WTC11 (cell line): ENCODE measurements at regions not wholly inside any gene's neighbourhood (a gene's known extent, or its start where the extent isn't known, plus 50 kb on each side); places are given as distances from the start of the nearest gene placed in this dataset.

Experiments
- ATAC-seq: fragments of 200-7000 bp; cut with Tn5 transposase; 2 replicates; pipeline ENCODE4 v1.10.0; 2021; ENCODE audit warnings: mild to moderate bottlenecking, moderate library complexity
- CTCF ChIA-PET: fragments of 300-600 bp; sonication (Branson Sonifier 250); formaldehyde crosslinking; loops from one replicate; lab custom pipeline; 2021; ENCODE audit warnings: antibody characterized with exemption; lab: Charles Lee
- POLR2A ChIA-PET: fragments of 350-600 bp; sonication (Branson Sonifier 250); formaldehyde crosslinking; loops from one replicate; lab custom pipeline; 2021; ENCODE audit warnings: antibody characterized with exemption; lab: Charles Lee
- DNase-seq: peaks from one replicate; pipeline ENCODE4 v3.0.0; 2021; ENCODE audit warnings: low spot score
- H3K27ac Mint-ChIP-seq: 2 replicates; pipeline ENCODE4 v1.8.0; 2021; ENCODE audit warnings: mixed read lengths
- H3K27me3 Mint-ChIP-seq: 2 replicates; pipeline ENCODE4 v1.8.0; 2021; ENCODE audit warnings: low read depth, mild to moderate bottlenecking, moderate library complexity, mixed read lengths
- H3K36me3 Mint-ChIP-seq: 2 replicates; pipeline ENCODE4 v1.8.0; 2021; ENCODE audit warnings: mixed read lengths
- H3K4me1 Mint-ChIP-seq: 2 replicates; pipeline ENCODE4 v1.8.0; 2022; ENCODE audit warnings: mixed read lengths
- H3K4me3 Mint-ChIP-seq: 2 replicates; pipeline ENCODE4 v1.8.0; 2021; ENCODE audit warnings: mild to moderate bottlenecking, moderate library complexity, mixed read lengths
- H3K9me3 Mint-ChIP-seq: 2 replicates; pipeline ENCODE4 v1.8.0; 2021; ENCODE audit warnings: mixed read lengths
- EMX1 ChIP-seq: fragments of 250-450 bp; sonication (Bioruptor Pico); IDR thresholded peaks from 2 replicates; pipeline ENCODE4 v1.8.0; 2021; ENCODE audit warnings: mild to moderate bottlenecking
- ESRRA ChIP-seq: sonication (generic); formaldehyde crosslinking; IDR thresholded peaks from 2 replicates; pipeline ENCODE4 v1.8.1; 2022; ENCODE audit warnings: mild to moderate bottlenecking, missing genetic modification reagents, borderline replicate concordance
- GRHL2 ChIP-seq: fragments of 250-450 bp; sonication (Bioruptor Pico); IDR thresholded peaks from 2 replicates; pipeline ENCODE4 v1.8.0; 2022; ENCODE audit warnings: mild to moderate bottlenecking, moderate library complexity; ENCODE audit not compliant: insufficient replicate concordance, severe bottlenecking
- NR2C2 ChIP-seq: sonication (generic); formaldehyde crosslinking; IDR thresholded peaks from 2 replicates; pipeline ENCODE4 v1.8.0; 2022; ENCODE audit warnings: mild to moderate bottlenecking, missing genetic modification reagents
- TCF7 ChIP-seq: sonication (generic); formaldehyde crosslinking; IDR thresholded peaks from 2 replicates; pipeline ENCODE4 v1.8.0; 2022; ENCODE audit warnings: mild to moderate bottlenecking, low read depth, missing genetic modification reagents, moderate library complexity
- TP53 ChIP-seq: sonication (generic); formaldehyde crosslinking; IDR thresholded peaks from 2 replicates; pipeline ENCODE4 v1.8.1; 2023; ENCODE audit warnings: mild to moderate bottlenecking, missing genetic modification reagents
- ZNF416 ChIP-seq: fragments of 250-450 bp; sonication (Bioruptor Pico); IDR thresholded peaks from 2 replicates; pipeline ENCODE4 v1.9.0; 2021; ENCODE audit warnings: mild to moderate bottlenecking, inconsistent platforms
- ZNF423 ChIP-seq: fragments of 250-450 bp; sonication (Bioruptor Pico); IDR thresholded peaks from 2 replicates; pipeline ENCODE4 v2.1.2; 2022; ENCODE audit warnings: mild to moderate bottlenecking, moderate library complexity
- TF ChIP-seq, protein P1 (sequence below): sonication (generic); formaldehyde crosslinking; IDR thresholded peaks from 2 replicates; pipeline ENCODE4 v1.8.0; 2022; ENCODE audit warnings: mild to moderate bottlenecking, missing genetic modification reagents
- TF ChIP-seq, protein P2 (sequence below): fragments of 250-450 bp; sonication (Bioruptor Pico); IDR thresholded peaks from 2 replicates; pipeline ENCODE4 v1.8.0; 2021; ENCODE audit warnings: mild to moderate bottlenecking
- TF ChIP-seq, protein P3 (sequence below): sonication (generic); formaldehyde crosslinking; conservative IDR thresholded peaks from 2 replicates; pipeline ENCODE4 v1.8.1; 2022; ENCODE audit warnings: mild to moderate bottlenecking, missing genetic modification reagents
- TF ChIP-seq, protein P4 (sequence below): sonication (generic); formaldehyde crosslinking; IDR thresholded peaks from 2 replicates; pipeline ENCODE4 v1.8.0; 2022; ENCODE audit warnings: mild to moderate bottlenecking, missing genetic modification reagents
- TF ChIP-seq, protein P5 (sequence below): sonication (generic); formaldehyde crosslinking; IDR thresholded peaks from 2 replicates; pipeline ENCODE4 v1.8.1; 2022; ENCODE audit warnings: low read depth, mild to moderate bottlenecking, moderate library complexity, missing genetic modification reagents, borderline replicate concordance
- TF ChIP-seq, protein P6 (sequence below): fragments of 250-450 bp; sonication (Bioruptor Pico); IDR thresholded peaks from 2 replicates; pipeline ENCODE4 v2.1.2; 2022; ENCODE audit warnings: mild to moderate bottlenecking, moderate library complexity
- TF ChIP-seq, protein P7 (sequence below): fragments of 250-450 bp; sonication (Bioruptor Pico); IDR thresholded peaks from 2 replicates; pipeline ENCODE4 v1.9.0; 2021; ENCODE audit warnings: mild to moderate bottlenecking, borderline replicate concordance
- TF ChIP-seq, protein P8 (sequence below): sonication (generic); formaldehyde crosslinking; IDR thresholded peaks from 2 replicates; pipeline ENCODE4 v1.8.0; 2022; ENCODE audit warnings: mild to moderate bottlenecking, missing genetic modification reagents
- TF ChIP-seq, protein P9 (sequence below): sonication (generic); formaldehyde crosslinking; IDR thresholded peaks from 2 replicates; pipeline ENCODE4 v1.8.0; 2022; ENCODE audit warnings: mild to moderate bottlenecking, missing genetic modification reagents
- TF ChIP-seq, protein P10 (sequence below): sonication (generic); formaldehyde crosslinking; IDR thresholded peaks from 2 replicates; pipeline ENCODE4 v1.8.1; 2022; ENCODE audit warnings: mild to moderate bottlenecking, missing genetic modification reagents, moderate library complexity, borderline replicate concordance
- TF ChIP-seq, protein P11 (sequence below): fragments of 250-450 bp; sonication (Bioruptor Pico); IDR thresholded peaks from 2 replicates; pipeline ENCODE4 v1.9.0; 2021; ENCODE audit warnings: mild to moderate bottlenecking
- TF ChIP-seq, protein P12 (sequence below): fragments of 250-450 bp; sonication (Bioruptor Pico); conservative IDR thresholded peaks from 2 replicates; pipeline ENCODE4 v1.9.0; 2021; ENCODE audit warnings: mild to moderate bottlenecking

DNA sequence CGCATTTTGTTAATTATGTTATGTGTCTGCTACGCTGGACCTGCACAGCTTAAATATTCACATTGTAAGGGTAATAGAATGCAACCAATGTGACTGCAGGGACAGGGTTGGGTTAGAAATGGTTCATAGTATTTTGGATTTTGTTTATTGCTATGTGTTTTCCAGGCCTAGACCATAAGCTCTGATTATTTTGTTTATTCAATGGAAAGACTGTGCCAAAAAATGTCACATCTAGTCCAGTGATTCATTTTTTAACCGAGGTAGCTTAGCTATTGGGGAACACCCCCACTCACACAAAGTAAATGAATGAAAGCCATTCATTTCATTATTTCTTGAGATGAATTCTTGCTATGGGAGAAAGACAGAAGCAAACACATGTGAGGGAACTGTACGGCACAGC lies 516.5 kb upstream of the ANKRD30A start:
- H3K36me3 Mint-ChIP-seq, result no peaks in the 10 kb centered on the region
- ATAC-seq (no peak), DNase-seq (no peak)
- H3K9me3 Mint-ChIP-seq, result no peaks in the 10 kb centered on the region
- POLR2A ChIA-PET, result no interaction called here
- no peak overlapping the region for H3K27ac Mint-ChIP-seq
- H3K4me1 Mint-ChIP-seq, result peaks cover 8% of the 10 kb centered on the region
- TF ChIP-seq ZNF423 (CRISPR knock-in tag), result no peak
- TF ChIP-seq, protein P1, sequence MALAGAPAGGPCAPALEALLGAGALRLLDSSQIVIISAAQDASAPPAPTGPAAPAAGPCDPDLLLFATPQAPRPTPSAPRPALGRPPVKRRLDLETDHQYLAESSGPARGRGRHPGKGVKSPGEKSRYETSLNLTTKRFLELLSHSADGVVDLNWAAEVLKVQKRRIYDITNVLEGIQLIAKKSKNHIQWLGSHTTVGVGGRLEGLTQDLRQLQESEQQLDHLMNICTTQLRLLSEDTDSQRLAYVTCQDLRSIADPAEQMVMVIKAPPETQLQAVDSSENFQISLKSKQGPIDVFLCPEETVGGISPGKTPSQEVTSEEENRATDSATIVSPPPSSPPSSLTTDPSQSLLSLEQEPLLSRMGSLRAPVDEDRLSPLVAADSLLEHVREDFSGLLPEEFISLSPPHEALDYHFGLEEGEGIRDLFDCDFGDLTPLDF (CRISPR knock-in tag), result no peak
- TF ChIP-seq, protein P2, sequence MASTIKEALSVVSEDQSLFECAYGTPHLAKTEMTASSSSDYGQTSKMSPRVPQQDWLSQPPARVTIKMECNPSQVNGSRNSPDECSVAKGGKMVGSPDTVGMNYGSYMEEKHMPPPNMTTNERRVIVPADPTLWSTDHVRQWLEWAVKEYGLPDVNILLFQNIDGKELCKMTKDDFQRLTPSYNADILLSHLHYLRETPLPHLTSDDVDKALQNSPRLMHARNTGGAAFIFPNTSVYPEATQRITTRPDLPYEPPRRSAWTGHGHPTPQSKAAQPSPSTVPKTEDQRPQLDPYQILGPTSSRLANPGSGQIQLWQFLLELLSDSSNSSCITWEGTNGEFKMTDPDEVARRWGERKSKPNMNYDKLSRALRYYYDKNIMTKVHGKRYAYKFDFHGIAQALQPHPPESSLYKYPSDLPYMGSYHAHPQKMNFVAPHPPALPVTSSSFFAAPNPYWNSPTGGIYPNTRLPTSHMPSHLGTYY (CRISPR knock-in tag), result no peak
- TF ChIP-seq, protein P3, sequence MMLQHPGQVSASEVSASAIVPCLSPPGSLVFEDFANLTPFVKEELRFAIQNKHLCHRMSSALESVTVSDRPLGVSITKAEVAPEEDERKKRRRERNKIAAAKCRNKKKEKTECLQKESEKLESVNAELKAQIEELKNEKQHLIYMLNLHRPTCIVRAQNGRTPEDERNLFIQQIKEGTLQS (CRISPR knock-in tag), result no peak
- TF ChIP-seq, protein P4, sequence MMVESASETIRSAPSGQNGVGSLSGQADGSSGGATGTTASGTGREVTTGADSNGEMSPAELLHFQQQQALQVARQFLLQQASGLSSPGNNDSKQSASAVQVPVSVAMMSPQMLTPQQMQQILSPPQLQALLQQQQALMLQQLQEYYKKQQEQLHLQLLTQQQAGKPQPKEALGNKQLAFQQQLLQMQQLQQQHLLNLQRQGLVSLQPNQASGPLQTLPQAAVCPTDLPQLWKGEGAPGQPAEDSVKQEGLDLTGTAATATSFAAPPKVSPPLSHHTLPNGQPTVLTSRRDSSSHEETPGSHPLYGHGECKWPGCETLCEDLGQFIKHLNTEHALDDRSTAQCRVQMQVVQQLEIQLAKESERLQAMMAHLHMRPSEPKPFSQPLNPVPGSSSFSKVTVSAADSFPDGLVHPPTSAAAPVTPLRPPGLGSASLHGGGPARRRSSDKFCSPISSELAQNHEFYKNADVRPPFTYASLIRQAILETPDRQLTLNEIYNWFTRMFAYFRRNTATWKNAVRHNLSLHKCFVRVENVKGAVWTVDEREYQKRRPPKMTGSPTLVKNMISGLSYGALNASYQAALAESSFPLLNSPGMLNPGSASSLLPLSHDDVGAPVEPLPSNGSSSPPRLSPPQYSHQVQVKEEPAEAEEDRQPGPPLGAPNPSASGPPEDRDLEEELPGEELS (CRISPR knock-in tag), result no peak
- no peak for TF ChIP-seq ESRRA (CRISPR knock-in tag)
- TF ChIP-seq, protein P5, sequence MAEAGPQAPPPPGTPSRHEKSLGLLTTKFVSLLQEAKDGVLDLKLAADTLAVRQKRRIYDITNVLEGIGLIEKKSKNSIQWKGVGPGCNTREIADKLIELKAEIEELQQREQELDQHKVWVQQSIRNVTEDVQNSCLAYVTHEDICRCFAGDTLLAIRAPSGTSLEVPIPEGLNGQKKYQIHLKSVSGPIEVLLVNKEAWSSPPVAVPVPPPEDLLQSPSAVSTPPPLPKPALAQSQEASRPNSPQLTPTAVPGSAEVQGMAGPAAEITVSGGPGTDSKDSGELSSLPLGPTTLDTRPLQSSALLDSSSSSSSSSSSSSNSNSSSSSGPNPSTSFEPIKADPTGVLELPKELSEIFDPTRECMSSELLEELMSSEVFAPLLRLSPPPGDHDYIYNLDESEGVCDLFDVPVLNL (CRISPR knock-in tag), result no peak
- TF ChIP-seq, protein P6, sequence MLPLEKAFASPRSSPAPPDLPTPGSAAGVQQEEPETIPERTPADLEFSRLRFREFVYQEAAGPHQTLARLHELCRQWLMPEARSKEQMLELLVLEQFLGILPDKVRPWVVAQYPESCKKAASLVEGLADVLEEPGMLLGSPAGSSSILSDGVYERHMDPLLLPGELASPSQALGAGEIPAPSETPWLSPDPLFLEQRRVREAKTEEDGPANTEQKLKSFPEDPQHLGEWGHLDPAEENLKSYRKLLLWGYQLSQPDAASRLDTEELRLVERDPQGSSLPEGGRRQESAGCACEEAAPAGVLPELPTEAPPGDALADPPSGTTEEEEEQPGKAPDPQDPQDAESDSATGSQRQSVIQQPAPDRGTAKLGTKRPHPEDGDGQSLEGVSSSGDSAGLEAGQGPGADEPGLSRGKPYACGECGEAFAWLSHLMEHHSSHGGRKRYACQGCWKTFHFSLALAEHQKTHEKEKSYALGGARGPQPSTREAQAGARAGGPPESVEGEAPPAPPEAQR (CRISPR knock-in tag), result no peak
- TF ChIP-seq, protein P7, sequence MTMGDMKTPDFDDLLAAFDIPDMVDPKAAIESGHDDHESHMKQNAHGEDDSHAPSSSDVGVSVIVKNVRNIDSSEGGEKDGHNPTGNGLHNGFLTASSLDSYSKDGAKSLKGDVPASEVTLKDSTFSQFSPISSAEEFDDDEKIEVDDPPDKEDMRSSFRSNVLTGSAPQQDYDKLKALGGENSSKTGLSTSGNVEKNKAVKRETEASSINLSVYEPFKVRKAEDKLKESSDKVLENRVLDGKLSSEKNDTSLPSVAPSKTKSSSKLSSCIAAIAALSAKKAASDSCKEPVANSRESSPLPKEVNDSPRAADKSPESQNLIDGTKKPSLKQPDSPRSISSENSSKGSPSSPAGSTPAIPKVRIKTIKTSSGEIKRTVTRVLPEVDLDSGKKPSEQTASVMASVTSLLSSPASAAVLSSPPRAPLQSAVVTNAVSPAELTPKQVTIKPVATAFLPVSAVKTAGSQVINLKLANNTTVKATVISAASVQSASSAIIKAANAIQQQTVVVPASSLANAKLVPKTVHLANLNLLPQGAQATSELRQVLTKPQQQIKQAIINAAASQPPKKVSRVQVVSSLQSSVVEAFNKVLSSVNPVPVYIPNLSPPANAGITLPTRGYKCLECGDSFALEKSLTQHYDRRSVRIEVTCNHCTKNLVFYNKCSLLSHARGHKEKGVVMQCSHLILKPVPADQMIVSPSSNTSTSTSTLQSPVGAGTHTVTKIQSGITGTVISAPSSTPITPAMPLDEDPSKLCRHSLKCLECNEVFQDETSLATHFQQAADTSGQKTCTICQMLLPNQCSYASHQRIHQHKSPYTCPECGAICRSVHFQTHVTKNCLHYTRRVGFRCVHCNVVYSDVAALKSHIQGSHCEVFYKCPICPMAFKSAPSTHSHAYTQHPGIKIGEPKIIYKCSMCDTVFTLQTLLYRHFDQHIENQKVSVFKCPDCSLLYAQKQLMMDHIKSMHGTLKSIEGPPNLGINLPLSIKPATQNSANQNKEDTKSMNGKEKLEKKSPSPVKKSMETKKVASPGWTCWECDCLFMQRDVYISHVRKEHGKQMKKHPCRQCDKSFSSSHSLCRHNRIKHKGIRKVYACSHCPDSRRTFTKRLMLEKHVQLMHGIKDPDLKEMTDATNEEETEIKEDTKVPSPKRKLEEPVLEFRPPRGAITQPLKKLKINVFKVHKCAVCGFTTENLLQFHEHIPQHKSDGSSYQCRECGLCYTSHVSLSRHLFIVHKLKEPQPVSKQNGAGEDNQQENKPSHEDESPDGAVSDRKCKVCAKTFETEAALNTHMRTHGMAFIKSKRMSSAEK, result no peak
- TF ChIP-seq, protein P8, sequence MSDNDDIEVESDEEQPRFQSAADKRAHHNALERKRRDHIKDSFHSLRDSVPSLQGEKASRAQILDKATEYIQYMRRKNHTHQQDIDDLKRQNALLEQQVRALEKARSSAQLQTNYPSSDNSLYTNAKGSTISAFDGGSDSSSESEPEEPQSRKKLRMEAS, result no peak
- TF ChIP-seq, protein P9, sequence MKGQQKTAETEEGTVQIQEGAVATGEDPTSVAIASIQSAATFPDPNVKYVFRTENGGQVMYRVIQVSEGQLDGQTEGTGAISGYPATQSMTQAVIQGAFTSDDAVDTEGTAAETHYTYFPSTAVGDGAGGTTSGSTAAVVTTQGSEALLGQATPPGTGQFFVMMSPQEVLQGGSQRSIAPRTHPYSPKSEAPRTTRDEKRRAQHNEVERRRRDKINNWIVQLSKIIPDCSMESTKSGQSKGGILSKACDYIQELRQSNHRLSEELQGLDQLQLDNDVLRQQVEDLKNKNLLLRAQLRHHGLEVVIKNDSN (CRISPR knock-in tag), result no peak
- TF ChIP-seq TP53 (CRISPR knock-in tag), result no peak
- no peak for TF ChIP-seq TCF7
- no peak for TF ChIP-seq NR2C2 (CRISPR knock-in tag)
- TF ChIP-seq ZNF416, result no peak
- TF ChIP-seq, protein P10, sequence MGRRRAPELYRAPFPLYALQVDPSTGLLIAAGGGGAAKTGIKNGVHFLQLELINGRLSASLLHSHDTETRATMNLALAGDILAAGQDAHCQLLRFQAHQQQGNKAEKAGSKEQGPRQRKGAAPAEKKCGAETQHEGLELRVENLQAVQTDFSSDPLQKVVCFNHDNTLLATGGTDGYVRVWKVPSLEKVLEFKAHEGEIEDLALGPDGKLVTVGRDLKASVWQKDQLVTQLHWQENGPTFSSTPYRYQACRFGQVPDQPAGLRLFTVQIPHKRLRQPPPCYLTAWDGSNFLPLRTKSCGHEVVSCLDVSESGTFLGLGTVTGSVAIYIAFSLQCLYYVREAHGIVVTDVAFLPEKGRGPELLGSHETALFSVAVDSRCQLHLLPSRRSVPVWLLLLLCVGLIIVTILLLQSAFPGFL, result no peak
- TF ChIP-seq EMX1 (CRISPR knock-in tag), result no peak
- TF ChIP-seq, protein P11, sequence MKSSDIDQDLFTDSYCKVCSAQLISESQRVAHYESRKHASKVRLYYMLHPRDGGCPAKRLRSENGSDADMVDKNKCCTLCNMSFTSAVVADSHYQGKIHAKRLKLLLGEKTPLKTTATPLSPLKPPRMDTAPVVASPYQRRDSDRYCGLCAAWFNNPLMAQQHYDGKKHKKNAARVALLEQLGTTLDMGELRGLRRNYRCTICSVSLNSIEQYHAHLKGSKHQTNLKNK (CRISPR knock-in tag), result no peak
- no peak for TF ChIP-seq GRHL2 (CRISPR knock-in tag)
- TF ChIP-seq, protein P12, sequence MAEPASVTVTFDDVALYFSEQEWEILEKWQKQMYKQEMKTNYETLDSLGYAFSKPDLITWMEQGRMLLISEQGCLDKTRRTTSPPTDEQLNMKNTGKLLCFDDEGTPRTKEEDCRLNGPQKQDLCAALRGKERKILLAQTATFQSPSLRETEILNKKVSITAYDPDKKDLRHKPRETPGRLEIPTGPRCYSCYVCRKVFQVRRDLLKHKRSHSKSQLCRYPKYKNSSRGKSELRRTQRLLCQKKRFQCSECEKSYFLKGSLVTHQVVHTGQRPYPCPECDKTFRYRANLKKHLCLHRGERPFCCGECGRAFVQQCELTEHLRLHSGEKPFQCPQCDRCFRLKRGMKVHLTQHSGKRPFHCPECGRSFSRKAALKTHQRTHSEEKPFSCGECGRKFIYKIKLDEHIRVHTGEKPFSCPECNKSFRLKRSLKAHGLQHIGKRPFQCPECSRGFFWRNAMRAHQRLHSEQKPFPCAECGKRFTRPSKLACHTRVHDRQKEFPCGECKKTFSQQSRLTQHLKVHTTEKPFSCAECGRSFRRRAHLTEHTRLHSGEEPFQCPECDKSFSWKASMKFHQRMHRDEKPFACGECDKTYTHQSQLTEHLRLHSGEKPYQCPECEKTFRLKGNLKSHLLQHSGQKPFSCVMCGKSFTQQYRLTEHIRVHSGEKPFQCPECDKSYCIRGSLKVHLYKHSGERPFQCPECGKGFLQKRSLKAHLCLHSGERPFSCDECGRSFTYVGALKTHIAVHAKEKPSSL (CRISPR knock-in tag), result no peak
- CTCF ChIA-PET, result no interaction called here
- no peak overlapping the region for H3K4me3 Mint-ChIP-seq
- no peaks in the 10 kb centered on the region for H3K27me3 Mint-ChIP-seq
